ENCODE measurements at regions not wholly inside any gene's neighbourhood (a gene's known extent, or its start where the extent isn't known, plus 50 kb on each side); places are given as distances from the start of the nearest gene placed in this dataset.

DNA sequence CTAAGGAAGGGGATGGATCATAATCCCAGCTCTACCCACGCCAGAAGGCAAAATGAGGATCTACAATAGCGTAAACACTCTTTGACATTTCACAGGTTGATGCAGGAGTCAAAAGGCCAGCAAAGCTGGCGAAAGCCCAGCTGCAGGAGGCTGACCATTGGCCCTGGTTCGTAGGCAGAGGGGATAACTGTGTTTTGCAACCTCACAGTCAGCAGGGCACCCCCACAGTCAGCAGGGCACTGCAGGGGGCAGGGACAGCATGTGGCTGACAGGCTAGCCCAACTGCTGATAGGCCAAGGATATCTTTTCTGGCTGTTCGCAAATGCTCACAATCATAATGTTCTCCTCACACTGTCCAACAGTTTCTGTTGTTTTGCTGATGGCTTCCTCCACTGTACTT, 372.7 kb downstream of the BUD13 start:
- TF ChIP-seq ZNF302 (CRISPR knock-in tag; IDR thresholded peaks at IDR 0.05) (no peak), POLR2A (IDR thresholded peaks at IDR 0.05; ENCODE audit: low read length) (no peak)
- TF ChIP-seq, protein P1, sequence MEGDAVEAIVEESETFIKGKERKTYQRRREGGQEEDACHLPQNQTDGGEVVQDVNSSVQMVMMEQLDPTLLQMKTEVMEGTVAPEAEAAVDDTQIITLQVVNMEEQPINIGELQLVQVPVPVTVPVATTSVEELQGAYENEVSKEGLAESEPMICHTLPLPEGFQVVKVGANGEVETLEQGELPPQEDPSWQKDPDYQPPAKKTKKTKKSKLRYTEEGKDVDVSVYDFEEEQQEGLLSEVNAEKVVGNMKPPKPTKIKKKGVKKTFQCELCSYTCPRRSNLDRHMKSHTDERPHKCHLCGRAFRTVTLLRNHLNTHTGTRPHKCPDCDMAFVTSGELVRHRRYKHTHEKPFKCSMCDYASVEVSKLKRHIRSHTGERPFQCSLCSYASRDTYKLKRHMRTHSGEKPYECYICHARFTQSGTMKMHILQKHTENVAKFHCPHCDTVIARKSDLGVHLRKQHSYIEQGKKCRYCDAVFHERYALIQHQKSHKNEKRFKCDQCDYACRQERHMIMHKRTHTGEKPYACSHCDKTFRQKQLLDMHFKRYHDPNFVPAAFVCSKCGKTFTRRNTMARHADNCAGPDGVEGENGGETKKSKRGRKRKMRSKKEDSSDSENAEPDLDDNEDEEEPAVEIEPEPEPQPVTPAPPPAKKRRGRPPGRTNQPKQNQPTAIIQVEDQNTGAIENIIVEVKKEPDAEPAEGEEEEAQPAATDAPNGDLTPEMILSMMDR (IDR thresholded peaks at IDR 0.05): no peak
